A673 (cell line): ENCODE measurements at regions not wholly inside any gene's neighbourhood (a gene's known extent, or its start where the extent isn't known, plus 50 kb on each side); places are given as distances from the start of the nearest gene placed in this dataset.

ENCODE experiments used
- EZH2 ChIP-seq: fragments of 200-600 bp; sonication (generic); IDR thresholded peaks from 2 replicates; pipeline ENCODE4 v1.6.1; 2017; ENCODE audit warnings: borderline replicate concordance, low read depth, mild to moderate bottlenecking, mixed read lengths, antibody characterized with exemption, low read length; ENCODE audit not compliant: poor library complexity, severe bottlenecking
- TF ChIP-seq, protein P1 (sequence below): fragments of 300-800, 200-600 bp; sonication (generic); conservative IDR thresholded peaks from 2 replicates; pipeline ENCODE4 v1.5.1; 2017; ENCODE audit warnings: low read depth, mild to moderate bottlenecking, antibody characterized with exemption, low read length, moderate library complexity, mixed read lengths

GRCh38 chr13:99661791-99662190 lies 160.5 kb downstream of the TM9SF2 start:
- TF ChIP-seq, protein P1, sequence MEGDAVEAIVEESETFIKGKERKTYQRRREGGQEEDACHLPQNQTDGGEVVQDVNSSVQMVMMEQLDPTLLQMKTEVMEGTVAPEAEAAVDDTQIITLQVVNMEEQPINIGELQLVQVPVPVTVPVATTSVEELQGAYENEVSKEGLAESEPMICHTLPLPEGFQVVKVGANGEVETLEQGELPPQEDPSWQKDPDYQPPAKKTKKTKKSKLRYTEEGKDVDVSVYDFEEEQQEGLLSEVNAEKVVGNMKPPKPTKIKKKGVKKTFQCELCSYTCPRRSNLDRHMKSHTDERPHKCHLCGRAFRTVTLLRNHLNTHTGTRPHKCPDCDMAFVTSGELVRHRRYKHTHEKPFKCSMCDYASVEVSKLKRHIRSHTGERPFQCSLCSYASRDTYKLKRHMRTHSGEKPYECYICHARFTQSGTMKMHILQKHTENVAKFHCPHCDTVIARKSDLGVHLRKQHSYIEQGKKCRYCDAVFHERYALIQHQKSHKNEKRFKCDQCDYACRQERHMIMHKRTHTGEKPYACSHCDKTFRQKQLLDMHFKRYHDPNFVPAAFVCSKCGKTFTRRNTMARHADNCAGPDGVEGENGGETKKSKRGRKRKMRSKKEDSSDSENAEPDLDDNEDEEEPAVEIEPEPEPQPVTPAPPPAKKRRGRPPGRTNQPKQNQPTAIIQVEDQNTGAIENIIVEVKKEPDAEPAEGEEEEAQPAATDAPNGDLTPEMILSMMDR: no peak
- no peak for TF ChIP-seq EZH2
